Left kidney (tissue), 1 donor: ENCODE measurements at regions not wholly inside any gene's neighbourhood (a gene's known extent, or its start where the extent isn't known, plus 50 kb on each side); places are given as distances from the start of the nearest gene placed in this dataset.
A peak's percentile ranks its signal among the peaks of the same experiment; 100 is the strongest.
"Not testable (repeated sequence)": the region's sequence is repeated elsewhere in the genome, so short reads cannot be mapped to it uniquely, and the experiment has no call there.

ENCODE experiments used
- DNase-seq: peaks from one replicate; pipeline ENCODE4 v3.0.0-alpha.2; 2013

DNA sequence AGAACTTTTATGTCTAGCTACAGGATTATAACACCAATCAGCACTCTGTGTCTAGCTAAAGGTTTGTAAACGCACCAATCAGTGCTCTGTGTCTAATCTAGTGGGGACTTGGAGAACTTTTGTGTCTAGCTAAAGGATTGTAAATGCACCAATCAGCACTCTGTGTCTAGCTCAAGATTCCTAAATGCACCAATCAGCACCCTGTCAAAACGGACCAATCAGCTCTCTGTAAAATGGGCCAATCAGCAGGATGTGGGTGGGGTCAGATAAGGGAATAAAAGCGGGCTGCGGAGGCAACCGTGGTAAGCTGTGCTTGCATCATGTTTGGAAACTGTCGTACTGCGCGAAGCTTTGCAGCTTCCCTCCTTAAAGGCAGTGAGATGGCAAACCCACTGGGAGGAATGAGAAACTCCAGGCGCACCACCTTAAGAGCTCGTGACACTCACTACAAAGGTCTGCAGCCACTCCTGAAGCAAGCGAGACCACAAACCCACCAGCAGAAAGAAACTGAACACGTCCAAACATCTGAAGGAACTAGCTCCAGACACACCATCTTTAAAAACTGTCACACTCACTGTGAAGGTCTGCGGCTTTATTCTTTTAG lies 112.1 kb upstream of the DUSP22 start:
- not testable (repeated sequence) for DNase-seq

DNA sequence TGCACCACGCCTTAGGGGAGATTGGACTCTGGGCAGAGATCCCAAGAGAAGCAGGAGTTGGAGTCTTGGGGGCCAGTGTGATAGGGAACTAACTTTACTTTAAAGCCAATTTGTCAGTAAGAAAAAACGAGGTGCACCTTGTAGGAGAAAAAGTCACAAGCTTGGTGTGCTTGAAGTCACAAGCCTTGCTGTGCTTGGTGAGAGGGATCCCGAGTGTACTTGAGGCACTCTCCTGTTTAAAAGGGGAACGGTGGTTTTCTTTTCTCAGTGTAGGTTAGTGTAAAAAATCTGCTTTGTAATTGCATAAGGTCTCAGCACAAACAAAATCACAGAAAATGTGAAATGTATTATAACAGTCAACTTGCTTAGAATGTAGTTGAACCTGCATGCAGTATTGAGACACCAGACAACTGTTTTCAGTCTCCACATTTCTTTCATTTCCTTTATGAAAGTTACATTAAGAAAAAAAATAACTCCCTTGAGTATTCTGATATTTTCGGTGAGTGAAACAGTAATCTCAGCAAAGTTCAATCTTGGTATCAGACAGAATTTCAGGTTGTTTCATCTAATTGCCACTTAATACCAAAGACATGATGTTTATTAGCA lies 111.1 kb upstream of the DUSP22 start:
- DNase-seq: no peak

DNA sequence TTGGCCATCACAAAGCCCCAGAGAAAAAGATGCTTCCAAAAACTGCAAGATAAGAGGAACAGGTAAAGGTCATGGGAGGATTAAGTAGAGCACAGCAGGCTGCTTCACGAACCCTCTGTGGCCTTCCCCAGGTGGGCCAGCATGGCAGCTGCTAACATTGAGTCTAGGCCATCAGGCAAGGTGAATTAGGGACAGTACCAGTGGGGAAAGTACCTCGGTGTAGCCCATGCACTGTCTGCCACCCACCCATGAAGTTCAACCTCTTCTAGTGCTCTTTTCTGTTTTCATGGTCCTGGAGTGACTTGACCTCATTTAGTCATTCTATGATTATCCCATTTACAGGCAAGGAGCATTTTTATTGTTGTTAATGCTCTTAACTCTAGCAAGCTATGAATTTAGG lies 108.6 kb upstream of the DUSP22 start:
- DNase-seq: no peak

DNA sequence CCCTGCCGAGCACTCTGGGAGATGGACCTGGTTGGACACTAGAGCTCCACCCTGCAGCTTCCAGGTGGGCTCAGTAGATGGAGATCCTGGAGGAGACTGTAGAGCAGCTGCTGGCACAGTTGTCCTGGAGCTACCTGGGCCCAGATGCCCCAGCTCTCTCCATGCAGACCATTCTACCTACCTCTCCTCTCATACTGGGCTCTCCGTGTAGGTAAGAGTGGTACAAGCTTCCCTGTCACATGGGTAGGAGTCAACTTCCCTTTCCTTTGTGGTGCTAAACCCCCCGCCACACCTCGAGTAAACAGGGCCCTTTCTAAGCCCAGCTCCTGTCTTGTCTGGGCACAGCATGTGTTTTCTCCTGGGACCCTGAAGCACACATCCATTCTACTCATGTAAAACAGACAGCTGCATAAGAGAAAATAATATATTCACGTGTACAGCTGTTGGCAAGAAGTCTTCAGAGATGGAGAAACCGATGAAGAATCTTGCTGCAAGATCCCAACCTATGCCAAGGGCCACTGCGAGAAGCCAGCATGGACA lies 108.1 kb upstream of the DUSP22 start:
- no peak for DNase-seq

DNA sequence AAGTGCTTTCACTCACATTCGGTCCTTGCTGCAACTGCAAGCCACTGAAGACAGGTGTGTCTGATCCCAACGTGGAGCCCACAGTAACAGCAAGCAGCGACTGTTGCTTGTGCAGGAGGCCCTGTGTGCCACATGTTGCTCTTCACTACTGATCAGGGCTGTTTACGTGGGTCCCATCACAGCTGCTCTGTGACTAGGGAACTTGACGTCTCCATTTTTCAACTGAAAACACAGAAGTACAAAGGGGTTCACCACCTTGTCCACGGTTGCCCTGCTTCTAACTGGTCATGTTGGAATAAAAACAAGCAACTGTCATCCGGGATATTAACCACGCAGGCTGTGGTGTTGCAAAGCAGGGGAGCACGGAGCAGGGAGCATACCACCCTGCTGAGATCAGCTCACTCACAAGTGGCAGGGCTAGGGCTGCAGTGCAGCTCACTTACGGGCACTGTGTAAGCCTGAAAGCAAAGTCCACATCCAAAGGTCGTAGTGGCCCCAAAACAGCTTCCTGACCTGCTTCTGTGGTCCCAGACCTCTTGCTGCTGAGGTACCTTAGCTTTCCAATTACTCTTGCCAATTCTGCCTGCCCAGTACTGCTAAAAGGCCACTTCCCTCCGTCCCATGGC lies 105.8 kb upstream of the DUSP22 start:
- no peak for DNase-seq

DNA sequence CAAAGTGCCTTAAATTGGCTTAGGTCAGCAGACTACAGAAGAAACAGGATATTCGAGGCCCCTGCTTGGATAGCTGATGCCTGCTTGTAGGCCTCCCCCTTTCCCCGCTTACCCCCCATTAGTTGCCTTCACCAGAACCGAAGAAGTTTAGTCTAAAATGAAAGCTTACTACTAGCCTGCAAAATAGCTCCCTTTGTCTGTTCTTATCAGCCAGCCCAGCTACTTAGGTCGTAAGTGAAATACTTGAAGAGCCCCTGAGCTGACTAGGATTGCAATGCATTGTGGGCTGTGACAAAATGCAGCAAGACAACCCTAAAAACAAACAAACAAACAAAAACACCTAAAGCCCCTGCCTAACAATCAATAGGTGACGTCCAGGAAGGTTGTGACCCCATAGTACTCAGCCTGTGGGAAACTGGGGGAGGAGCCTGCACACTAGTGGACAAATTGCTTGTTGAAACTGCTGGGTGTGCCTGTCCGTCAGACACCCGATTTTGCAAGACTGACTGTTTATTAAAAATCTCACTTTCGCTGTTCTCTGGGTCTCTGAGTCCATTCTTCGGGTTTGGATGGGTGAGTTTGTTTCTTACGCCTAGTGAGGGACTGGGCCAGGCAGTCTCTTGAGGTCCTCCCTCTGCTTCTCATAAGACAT lies 105.0 kb upstream of the DUSP22 start:
- DNase-seq: no peak

DNA sequence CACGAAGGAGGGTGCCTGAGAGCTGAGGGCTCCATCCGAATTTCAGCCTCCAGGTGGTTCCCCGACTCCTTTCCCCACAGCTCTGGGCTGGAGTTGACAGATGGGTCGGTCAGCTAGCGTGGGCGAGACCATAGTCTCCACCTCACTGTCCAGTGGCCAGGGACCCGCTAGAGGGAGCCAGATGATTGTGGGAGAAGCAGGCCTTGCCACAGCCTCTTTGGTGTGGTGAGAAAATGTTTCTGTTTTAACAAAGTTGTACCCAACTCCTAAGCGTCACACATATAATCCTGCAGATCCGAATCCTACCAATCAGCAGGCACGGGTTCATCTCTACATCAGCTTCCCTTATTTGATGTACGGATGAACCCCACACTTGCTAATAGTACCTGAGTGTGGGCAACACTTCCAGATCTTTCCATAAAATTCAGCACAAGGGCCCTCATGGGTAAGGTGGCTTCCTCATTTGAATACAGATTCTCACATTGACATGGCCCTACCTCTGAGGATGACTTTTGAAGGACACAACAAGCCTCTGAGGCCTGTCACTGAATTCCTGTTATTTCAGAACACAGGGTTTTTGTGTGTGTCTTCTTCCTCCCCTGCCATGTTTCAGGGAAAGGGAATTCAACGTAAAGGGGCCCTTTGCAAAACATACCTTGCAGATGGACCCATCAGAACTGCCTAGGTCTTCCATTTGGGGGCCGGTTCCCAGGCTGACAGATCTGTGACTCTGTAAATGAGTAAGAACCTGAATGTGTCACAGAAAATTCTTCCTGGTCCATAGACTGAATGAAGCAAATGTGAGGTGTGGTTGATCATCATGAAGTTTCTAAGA lies 103.2 kb upstream of the DUSP22 start:
- DNase-seq: peak; percentile 88

DNA sequence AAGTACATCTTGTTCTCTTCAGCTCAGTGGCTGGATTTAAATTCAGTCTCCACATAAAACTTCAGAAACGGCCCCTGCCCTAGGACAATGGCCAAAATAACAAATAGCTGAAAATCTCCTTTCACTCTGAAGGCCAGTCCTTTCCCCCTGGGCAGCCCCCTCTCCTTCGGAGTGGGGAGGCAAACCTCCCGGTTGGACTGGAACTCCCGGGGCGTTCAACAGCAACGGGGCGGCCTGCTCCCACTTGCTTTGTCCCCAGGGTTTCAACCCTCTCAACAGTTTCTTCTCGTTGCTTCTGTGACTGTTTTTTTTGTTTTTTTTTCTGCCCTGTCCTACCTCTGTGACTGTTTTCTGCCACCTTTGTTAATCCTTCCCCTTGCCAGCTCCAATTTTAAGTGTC lies 102.6 kb upstream of the DUSP22 start:
- DNase-seq: no peak

DNA sequence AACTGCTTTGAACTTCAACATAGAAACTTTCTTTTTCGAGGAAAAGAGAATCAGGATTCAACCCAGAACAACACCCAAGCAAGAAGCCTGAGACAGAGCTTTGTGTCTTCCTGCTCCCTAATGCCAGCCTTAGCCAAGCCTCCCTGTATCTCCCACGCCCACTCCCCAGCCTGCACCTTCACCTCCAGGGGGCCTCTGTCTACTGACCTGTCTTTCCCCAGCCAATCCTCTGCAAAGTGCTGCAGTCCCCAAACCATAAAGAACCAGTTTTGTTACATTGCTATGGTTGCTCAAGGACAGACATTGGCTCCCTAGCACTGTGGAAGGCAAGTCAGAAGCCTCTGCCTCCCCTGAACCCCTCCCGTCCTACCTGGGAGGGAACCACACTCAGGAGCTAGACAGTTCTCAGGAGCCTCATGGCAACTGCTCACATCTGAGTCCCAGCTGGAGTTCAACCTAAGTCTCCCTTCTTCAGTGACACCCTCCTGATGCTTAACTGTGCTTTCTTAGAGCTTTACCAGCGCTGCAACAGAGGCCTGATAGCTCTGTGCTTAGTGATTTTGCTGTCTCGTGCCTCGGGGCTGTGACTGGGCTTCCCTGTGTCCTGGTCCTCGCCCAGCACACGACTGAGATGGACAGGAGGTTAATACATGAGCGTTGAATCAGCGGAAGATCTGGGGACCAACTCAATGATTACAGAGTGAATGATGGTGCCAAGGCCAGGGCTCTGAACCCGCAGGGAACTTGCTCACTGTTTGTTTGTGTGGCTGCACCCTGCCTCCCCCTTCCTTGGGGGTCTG lies 101.5 kb upstream of the DUSP22 start:
- no peak for DNase-seq

DNA sequence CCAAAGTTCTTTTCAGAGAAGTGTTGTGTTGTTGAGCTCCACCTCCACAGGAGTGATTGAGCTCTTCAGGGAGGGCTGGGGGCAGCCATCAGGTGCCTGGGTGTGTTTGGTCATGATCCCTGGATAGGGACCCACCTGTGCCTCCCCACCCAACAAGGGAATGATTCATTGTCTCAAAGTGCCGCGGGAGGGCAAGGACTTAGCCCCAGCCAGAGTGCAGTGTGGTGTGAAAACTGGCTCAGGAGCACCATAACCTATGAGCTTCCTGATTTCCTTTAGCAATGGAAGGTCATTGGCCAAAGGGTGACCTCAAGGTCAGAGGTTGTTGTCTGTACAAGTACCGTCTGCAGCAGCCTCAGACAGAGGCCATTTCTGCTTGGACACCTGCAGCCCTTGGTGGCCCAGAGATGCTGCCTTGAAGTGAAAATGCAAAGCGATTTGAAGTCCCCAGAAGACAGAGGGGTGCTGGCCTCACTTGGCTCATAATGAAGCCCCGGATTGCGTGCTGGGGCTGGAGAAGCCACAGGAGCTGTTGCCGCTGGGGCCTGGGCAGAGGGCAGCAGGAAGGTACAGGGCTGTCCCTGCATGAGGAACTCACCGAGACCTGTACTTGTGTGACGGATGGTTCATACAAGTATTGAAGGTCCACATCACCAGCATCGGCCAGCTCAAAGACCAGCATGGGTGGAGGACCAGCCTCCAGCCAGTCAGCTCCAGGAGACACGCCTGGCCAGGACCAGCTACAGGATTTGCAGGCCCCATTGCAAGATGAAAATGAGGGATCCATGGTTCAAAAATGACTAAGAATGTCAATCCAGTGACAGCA lies 100.6 kb upstream of the DUSP22 start:
- no peak for DNase-seq

DNA sequence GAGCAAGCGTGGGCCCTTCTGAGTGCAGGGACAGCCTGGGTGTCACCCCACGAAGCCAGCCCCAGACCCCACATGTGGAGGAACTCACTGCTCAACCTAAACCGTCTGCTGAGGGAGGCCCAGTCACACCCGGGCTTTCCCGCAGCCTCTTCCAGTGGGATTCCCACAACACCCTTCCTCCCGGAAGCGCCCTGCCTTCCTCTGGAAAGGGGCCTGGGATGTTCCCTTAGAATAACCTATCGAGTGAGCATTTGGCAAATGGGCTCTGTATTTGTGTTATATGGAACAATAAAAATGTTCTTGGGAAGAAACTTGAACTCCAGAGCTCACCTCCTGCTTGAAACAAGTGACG lies 100.0 kb upstream of the DUSP22 start:
- no peak for DNase-seq

DNA sequence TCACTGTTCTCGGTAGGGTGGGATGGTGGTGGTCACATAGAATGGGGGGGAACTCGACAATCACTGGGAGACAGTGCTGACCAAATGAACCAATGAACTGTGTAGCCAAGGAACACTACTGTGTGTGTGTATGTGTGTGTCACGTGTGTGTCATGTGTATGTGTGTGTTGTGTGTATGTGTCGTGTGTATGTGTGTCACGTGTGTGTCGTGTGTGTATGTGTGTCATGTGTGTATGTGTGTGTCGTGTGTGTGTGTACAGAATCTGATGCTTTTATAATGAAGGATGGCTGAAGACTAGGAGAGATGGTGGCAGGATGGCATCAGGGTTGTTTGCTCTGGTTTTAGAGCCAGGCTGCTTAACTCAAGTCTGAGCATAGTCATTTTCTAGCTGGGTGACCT lies 99.1 kb upstream of the DUSP22 start:
- DNase-seq: no peak

DNA sequence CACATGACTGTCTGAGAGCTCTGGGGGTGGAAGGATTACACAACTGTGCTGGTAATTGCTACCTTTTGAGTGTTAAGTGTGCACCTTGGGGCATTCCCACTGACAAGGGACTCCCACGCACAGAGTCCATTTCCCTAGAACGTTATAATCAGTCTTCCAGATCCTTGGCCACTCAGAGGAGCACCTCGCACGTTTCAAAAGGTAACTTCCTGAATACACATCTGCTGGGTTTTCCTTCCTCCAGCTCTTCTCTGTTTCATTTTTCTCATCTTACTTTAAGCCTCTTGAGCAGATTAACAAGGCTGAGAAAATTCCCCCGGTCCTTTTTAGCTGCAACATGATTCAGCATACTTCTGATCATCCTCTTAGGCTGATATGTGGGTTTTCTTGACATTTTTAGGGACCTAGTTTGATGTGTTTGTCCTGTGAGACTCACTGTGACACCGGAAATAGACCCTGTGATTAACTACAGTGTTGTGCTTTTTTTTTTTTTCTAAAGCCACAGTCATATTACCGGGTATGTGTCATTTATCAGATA lies 98.4 kb upstream of the DUSP22 start:
- no peak for DNase-seq

DNA sequence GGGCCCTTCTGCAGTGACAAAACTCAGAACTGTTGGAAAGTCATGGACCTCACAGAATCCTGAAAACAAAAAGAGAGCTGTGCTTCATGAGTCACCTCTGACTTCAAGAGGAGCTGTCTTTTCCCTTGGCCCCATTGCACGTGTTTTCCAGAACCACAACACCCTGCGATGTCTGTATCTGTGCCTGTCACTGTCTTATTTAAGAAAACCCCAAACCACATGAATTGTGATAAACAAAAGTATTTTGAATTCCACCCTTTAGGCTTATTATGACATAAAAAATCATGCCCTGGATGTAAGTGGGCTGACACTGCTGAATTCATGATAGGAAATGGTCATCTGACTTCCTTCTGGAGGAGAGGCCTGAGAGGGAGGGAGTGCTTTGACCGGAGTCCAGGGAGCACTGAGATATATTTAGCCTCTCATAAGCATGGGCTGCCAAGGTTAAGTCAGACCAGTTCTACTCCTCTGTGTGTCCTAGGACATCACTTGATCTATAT lies 96.4 kb upstream of the DUSP22 start:
- DNase-seq: no peak

DNA sequence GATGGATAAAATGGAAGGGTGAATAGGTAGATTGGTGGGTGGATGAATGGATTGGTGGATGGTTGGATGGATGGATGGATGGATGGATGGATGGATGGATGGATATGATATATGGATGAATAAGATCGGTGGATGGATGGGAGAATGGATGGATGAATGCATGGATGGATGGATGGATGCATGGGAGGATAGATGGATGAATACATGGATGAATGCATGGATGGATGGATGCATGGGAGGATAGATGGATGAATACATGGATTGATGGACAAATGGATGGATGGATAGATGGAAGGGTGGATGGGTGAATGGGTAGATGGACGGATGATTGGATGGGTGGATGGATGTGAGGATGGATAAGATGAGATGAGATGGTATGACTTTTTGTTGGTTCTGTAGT lies 95.7 kb upstream of the DUSP22 start:
- no peak for DNase-seq

DNA sequence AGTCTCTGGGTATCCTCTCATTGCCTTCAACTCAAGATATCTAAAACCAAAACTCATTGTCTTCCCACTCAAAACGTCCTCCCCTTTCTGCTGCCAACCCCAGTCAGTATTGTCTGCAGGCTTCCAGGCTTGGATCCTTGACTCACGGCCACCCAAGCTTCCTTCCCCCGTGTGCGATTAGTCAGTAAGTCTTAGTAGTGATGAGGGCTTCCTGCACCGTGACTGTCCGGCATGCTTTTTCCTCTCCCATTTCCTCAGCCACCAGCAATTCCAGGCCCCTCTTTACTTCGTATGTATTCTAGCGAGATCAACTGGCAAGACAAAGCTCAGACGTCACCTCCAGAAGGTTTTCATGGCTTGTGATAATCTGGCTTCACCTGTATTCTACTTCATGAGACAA lies 88.6 kb upstream of the DUSP22 start:
- no peak for DNase-seq

DNA sequence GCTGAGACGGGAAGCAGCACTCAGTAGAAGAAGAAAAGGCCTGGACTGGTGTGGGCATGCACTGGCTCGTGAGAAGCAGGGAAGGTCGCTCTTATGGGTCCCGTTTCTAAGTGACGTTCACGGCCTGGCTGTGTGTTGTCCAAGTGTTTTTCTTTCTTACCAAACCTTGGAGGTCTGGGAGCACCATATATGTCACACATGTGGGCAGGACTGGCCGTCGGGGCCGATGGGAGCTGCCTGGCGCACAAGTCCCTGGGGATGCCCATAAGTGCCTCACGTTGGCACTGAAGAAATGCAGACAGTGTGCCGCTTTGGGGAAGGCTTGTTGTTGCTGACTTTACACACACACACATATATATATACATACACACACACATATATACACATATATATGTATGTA lies 86.0 kb upstream of the DUSP22 start:
- DNase-seq: no peak

DNA sequence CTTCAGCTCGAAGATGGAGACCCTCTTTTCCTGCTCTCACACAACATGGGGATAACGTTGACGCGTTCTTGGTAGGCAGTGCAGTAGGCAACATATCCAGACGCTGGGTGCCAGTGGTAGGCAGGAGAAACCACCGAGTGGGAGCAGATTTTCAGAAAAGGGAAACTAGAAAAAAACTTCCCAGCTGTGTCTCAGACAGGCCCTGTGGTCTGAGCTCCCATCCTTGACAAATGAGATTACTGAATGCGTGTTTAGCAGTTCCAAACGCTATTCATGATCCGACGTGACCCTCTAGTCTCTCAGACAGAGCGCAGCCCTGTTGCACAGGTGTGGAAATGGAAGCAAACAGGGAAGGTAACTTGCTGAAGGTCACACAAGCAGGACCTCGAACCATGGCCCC lies 83.9 kb upstream of the DUSP22 start:
- DNase-seq: no peak

DNA sequence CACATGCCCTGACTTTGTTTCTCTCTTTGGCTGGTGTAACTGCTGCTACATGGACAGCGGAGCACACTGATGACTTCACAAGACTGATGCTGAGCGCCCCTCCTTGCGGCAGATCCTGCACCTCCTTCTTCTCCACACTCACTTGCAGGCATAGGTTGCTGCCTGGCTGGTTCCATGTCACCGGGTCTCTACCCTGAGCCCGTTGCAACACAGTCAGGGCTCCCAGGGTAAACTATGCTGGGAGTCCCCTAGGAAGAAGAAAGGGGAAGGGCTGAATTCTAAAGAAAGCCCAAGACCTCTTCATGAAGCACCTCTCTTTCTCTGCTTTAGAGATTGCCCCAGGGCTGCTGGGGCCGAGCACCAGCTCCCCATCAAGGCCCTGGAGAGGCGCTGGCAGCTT lies 83.3 kb upstream of the DUSP22 start:
- no peak for DNase-seq

DNA sequence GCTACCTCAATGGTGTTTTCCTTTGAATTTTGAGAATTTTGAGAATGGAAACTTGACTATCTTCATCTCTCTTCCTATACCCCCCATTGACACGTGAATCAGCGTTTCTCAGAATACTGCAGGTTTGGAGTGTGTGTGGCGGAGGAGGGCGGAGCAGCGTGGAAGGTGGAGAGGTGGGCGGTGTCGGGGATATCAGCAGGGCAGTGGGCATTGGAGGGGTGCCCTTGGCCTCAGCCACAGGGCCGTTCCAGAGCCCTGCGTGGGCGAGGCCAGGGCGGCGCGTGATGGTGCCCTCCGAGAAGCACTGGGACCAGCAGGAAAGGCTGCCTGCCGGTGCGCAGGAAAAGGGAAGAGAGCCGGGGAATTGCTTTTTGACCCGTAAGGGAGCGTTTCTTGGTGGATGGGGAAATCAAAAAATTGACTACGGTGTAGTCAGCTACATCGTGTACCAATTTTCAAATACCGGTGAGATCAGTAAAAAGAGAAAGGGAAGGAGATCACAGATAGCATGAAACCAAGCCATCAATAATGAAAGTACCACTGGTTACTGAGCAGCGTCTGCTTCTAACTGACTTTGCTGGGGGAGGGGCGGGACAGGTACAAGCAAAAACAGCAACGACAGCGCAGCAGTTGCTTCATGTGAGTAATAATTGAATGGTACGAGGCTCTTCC lies 82.7 kb upstream of the DUSP22 start:
- DNase-seq: no peak
